HG03354 (cell line): ENCODE measurements at regions not wholly inside any gene's neighbourhood (a gene's known extent, or its start where the extent isn't known, plus 50 kb on each side); places are given as distances from the start of the nearest gene placed in this dataset.

Experiments used
- ATAC-seq: cut with Tn5 transposase; IDR thresholded peaks from one replicate; pipeline ENCODE4 v1.9.1; 2021; ENCODE audit warnings: mild to moderate bottlenecking; ENCODE audit not compliant: unreplicated experiment, poor library complexity, severe bottlenecking

DNA sequence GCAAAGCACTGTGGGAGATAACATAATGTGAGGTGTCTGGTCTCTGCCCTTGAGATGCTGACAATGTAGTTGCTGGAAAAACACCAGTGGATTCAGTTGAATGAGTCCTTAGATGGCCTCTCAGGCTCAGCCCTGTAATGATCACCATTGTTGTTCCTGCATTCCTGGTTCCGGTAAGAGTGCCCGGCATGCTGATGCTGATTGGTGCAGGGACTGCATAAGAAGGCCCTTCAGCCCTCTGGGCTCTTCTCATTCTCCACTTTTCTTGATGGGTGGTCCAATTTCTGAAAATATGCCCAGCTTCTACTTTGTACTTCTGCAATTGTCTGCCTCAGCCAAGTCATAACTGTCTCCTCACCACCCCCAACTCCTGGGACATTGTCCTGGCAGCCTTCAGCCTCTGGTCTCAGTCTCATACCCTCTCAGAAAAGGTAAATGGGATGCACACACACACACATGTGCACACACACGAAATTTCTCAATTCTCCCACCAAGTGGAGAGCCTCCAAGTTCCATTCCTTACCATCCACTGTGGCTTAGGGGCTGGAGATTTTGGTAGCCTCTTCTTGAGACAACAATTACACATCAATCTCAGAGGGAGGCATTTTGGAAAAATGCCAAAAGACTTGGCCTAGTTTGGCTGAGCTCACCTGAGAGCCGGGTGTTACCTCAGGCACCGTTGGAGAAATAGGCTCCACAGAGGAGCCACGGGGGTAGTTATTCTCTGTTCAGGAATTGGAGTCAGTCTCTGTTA, 314.9 kb downstream of the RPS24 start:
- ATAC-seq: no peak

DNA sequence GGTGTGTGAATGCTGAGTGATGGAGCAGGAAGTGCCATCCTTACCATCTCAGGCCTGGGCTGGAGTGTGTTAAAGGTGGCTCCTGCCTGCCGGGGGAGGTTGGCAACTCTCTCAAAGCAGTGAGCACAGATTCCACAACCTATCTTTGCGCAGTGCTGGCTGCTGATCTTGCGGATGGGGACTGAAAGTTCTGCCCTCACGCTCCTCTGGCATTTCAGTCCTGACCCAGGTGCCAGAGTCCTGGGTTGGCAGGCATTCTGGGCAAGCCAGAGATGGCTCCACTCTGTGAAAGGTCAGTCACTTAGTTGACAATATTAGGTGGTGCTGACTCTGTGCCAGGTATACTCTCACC, 315.5 kb downstream of the RPS24 start:
- no peak for ATAC-seq

DNA sequence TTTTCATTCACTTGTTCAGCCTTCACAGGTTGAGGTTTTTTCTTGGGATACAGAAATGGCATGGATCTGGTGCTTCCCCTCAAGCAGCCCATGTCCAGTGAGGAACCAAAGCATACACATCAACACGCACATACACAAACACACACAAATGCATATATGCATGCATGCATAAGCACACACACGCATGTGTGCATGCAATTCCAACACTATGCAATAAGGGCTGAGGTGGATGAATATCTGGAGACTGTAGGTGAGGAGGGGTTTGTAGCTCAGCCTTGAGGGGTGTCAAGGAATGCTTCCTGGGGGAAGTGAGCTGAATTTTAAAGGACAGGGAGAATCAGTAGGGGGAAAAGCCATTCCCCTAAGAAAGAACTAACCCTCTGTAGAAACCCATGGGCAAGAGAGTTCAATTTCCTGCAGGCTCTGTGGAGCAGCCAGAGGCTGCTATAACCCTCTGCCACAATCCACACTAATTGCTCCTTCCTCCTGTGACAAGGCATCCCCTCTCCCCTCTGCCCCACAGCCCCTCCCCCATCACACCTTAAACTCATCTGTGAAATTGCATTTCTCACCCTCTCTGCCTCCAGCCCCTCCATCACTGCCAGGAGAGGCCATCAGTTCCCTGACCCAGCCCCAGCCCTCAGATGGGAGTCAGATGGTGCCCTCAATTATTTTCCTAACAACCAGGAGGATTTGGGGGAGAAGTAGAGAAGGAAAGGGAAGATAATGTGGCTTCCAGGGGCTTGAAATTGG, 316.4 kb downstream of the RPS24 start:
- no peak for ATAC-seq

DNA sequence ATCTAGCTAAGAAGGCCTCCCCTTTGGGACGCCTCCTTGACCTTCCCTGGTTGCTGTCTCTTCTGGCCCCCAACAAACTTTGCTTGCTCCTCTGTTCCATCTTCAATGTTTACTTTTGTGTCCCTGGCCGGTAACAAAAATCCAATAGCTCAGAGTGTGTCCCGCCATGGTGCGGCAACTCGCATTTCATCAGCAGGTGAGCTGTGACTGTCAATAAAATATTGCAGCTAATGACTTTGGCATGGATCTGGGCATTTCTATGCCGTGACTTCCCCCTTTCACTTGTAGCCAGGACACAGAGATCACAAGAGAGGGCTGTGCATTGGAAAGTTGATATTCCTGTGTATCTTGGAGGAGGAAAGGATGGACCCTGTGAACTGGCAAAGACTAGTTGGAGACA, 317.6 kb downstream of the RPS24 start:
- no peak for ATAC-seq

- ATAC-seq: no peak
Observed at GRCh38 chr10:78351809-78352208, 318.1 kb downstream of the RPS24 start.

DNA sequence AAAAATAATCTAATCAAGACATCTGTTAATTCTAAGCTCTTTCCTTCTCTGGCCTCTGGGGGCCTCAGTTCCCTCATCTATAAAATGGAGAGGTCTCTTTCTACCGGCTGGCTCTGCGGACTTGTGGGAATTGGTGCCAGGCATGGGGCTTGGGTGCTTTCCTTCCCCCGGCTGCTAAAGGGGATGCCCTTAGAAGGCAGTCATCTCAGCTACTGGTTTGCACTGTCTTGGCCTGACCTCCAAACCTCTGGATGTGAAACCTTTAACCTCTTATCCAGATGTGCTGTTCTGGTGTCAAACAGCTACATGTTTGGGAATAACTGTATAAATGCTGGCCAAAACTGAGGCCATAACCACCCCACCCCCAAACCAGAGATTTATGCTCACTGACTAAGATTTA, 320.0 kb downstream of the RPS24 start:
- ATAC-seq: no peak

- ATAC-seq: no peak
Observed at GRCh38 chr10:78354101-78354500, 320.4 kb downstream of the RPS24 start.

DNA sequence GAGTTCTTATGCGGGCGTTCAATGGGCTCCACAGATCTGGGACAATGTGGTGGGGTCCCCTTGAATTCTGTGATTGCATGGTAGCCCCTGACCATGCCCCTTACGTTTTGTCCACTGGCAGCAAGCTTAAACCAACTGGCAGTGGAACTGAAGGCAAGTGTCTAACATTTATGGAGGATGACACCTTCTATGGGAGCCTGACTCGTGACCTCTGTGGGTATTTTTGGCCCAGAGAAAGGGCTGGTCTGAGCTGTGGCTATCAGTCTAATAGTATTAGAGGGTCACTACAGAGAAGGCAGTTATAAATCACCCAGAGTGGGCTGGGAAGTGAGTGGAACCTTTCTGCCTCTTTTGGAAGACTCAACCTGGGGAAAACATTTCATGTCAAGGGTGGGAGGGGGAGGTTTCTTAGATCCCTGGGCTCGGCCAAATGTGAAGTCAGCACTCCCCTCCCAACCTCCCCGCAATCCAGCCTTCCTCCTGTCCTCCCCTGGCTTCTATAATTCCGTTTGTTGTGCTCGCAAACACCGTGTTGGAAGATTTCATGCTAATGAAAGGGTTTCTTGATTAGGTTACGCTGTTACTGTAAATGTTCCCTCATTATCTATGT, 322.7 kb downstream of the RPS24 start:
- ATAC-seq: no peak

DNA sequence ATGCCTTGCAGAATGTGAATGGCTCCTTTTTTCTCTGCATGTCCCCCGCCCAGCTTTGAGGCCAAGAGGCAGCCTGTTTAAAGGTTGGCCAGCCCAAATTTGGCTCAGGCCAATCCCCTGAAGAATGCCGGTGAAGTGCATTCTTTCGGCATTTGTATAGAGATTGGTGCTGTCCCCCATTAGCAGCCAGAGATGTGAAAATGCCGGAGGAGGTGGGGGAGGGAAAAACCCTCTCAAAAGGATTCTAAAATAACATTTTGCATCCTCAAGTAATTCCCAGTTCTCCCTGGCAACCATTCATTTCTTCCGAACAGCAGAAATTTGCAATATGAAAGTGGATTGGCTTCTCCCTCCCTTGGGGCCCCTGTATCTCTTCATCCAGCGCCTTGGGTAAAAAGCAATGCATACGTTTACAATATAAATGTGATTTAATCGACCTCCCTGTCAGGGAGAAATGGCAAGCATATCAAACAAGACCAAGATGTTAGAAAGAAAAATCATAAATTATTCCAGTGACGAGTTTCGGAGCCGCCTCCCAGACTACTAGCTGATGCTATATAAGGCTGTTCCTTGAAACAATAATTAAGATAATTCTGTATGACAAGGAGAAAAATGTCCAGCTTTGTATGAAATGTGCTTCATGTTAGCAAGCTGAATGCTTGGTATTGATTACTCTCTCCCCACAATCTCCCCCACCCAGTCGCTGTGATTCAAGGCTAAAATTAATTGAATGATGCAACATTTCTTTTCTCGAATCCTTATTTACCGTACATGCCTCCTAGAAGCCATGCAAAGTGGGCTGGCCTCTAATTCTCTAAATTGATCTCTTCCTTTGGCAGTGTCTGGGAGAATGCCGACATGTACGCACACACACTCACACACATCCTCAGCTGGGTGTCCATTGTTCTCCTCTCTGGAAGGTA, 323.7 kb downstream of the RPS24 start:
- ATAC-seq: no peak

DNA sequence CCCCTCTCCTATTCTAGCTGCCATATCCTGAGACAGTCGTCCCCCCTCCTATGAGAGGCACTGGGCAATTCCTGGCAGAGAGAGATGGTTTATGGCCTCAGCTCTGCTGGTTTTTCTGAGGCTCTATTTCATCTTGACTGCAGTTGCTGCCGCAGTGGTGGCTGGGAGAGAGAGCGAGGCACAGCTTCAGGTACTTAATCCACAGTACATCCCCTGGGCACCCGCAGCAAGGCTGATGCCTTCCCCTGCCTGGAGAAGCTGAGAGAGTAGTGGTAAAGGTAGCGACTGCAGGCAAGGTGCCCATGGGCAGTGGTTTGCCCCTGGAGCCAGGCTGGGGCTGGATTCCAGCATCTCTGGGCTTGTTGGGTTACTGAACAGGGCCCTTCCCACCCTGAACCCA, 324.7 kb downstream of the RPS24 start:
- no peak for ATAC-seq

GRCh38 chr10:78358982-78359381, 325.3 kb downstream of the RPS24 start:
- no peak for ATAC-seq

DNA sequence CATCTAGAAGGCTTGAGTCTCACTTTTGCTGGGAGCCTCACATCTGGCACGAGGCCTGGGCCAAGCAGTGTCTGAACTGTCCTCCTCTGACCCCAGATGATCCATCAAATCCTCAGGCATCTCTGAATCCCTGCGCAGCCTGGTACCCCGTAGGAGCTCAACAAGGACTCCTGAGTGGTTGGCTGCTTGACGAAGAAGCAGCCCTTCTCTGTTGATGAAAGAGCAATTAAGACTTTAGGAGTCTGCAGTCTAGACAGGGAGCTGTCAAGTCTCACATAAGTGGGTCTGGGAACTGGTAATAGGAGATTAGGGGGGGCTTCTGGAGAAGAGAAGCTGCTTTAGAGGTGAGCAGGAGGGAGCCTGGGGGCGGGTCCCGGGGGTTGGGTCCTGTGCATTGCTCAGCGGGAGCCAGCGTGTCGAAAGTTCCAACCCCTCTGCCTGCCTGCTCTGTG, 326.0 kb downstream of the RPS24 start:
- no peak for ATAC-seq

DNA sequence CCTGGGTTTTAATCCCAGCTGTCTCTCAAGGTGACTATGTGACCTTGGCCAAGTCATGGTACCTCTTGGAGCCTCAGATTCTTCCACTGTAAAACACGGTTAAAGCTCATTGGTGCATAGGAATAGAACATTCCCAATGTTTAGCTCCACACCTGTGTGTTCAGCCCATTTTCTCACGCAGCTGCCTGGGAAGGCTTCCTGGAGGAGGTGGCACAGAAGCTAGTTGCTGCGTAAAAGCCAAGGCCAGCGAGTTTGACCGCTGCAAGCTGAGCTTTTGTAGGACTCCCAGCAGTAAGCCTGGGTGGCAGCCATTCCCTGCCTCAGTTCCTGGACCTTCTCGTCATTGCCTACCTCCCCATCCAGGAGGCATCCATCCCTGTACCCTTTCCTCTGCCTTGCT, 326.6 kb downstream of the RPS24 start:
- no peak for ATAC-seq

GRCh38 chr10:78361031-78361430, 327.4 kb downstream of the RPS24 start:
- no peak for ATAC-seq

GRCh38 chr10:78362406-78363022, 328.9 kb downstream of the RPS24 start:
- ATAC-seq: no peak

GRCh38 chr10:78363190-78363589, 329.5 kb downstream of the RPS24 start:
- ATAC-seq: no peak

GRCh38 chr10:78365694-78366093, 332.0 kb downstream of the RPS24 start:
- ATAC-seq: no peak

DNA sequence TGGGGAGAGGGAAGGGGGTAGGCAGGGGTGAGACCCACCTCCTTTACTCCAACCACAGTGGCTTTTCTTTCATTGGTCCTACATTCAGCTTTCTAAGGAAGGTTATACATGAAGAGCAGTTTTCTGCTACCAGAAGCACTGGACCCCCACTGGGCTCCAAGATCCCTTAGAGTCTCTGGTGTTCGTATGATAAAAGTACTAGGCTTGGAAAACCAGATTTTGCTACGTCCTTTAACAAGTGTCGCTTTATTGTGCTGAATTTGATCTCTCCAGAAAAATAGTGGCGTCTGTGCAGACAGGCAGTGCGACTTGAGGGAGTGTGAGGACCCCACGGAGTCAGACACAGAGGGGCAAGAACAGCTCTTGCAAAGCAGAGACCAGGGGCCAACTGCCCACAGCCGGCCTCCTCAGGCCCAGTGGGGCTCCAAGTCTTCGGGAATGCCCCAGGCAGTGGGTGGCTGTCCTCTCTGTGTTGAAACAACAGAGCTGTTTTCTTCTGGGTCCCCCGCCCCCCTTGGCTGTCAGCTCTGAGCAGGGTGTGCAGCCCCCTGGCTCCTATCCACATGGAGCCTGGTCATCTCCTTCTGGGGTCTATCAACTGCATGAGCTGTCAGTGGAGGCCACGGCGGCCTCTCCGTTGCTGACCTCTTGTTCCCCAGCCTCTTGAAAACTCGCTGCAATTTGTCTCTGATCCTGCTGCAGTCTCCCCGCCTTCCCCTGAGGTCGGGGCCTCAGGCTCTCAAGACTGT, 333.2 kb downstream of the RPS24 start:
- ATAC-seq: no peak

GRCh38 chr10:78367751-78368150, 334.1 kb downstream of the RPS24 start:
- no peak for ATAC-seq
